ENCODE measurements at regions not wholly inside any gene's neighbourhood (a gene's known extent, or its start where the extent isn't known, plus 50 kb on each side); places are given as distances from the start of the nearest gene placed in this dataset.
"Not testable (repeated sequence)": the region's sequence is repeated elsewhere in the genome, so short reads cannot be mapped to it uniquely, and the experiment has no call there.

GRCh38 chr15:24269166-24269571, 406.4 kb upstream of the NPAP1 start:
- H4K20me1 ChIP-seq = no peaks in the 10 kb centered on the region
- no peak for TF ChIP-seq Cebpa-rat (IDR thresholded peaks at IDR 0.05)
- no peak overlapping the region for H3K4me3 ChIP-seq
- H3K9ac ChIP-seq = no peak overlapping the region
- H3K36me3 ChIP-seq = no peaks in the 10 kb centered on the region
- H3K9me3 ChIP-seq (replicated peaks in 1 of 11) = no peaks in the 10 kb centered on the region
- no peaks in the 10 kb centered on the region for H3K4me1 ChIP-seq
- no peak overlapping the region for H3K27ac ChIP-seq
- H3K4me2 ChIP-seq = no peak overlapping the region
- no peaks in the 10 kb centered on the region for H3K27me3 ChIP-seq

- TF ChIP-seq Cebpa-rat (IDR thresholded peaks at IDR 0.05) = no peak
- Histone ChIP-seq H3K4me3 (no peak overlapping the region), H3K27me3 (no peaks in the 10 kb centered on the region), H3K9me3 (replicated peaks in 1 of 11) (no peaks in the 10 kb centered on the region), H4K20me1 (no peaks in the 10 kb centered on the region), H3K36me3 (no peaks in the 10 kb centered on the region), H3K4me2 (no peak overlapping the region), H3K4me1 (no peaks in the 10 kb centered on the region), H3K9ac (no peak overlapping the region), H3K27ac (no peak overlapping the region)
Measured at GRCh38 chr15:24269923-24270322, 405.7 kb upstream of the NPAP1 start.

GRCh38 chr15:24271496-24272244, 403.9 kb upstream of the NPAP1 start:
- H3K9ac ChIP-seq; H3K36me3 ChIP-seq; H3K4me1 ChIP-seq; H3K27me3 ChIP-seq; H3K4me3 ChIP-seq; H3K9me3 ChIP-seq (replicated peaks in 1 of 11); H3K4me2 ChIP-seq; H4K20me1 ChIP-seq; H3K27ac ChIP-seq: not testable (repeated sequence)

GRCh38 chr15:24292837-24293236, 382.7 kb upstream of the NPAP1 start:
- no peaks in the 10 kb centered on the region for H3K4me1 ChIP-seq
- no peak for TF ChIP-seq Cebpa-rat (IDR thresholded peaks at IDR 0.05)
- H3K27ac ChIP-seq = no peak overlapping the region

GRCh38 chr15:24300804-24301368, 374.7 kb upstream of the NPAP1 start:
- not testable (repeated sequence) for H3K27me3 ChIP-seq; H3K4me1 ChIP-seq; H3K9ac ChIP-seq; H3K4me2 ChIP-seq; H3K27ac ChIP-seq; H3K9me3 ChIP-seq (replicated peaks in 1 of 11); H3K36me3 ChIP-seq; H4K20me1 ChIP-seq; H3K4me3 ChIP-seq

More at GRCh38 chr15:24292837-24293236, 382.7 kb upstream of the NPAP1 start:
- no peak overlapping the region for H3K4me2 ChIP-seq
- no peak overlapping the region for H3K9ac ChIP-seq
- no peak overlapping the region for H3K4me3 ChIP-seq
- H3K36me3 ChIP-seq = no peaks in the 10 kb centered on the region
- H3K27me3 ChIP-seq = no peaks in the 10 kb centered on the region
- no peaks in the 10 kb centered on the region for H3K9me3 ChIP-seq (replicated peaks in 1 of 11)
- H4K20me1 ChIP-seq = no peaks in the 10 kb centered on the region

GRCh38 chr15:24301999-24302398, 373.6 kb upstream of the NPAP1 start:
- not testable (repeated sequence) for H3K4me3 ChIP-seq; H3K27ac ChIP-seq; H3K4me2 ChIP-seq; H3K9ac ChIP-seq; H3K4me1 ChIP-seq; H3K27me3 ChIP-seq; H3K36me3 ChIP-seq; H3K9me3 ChIP-seq (replicated peaks in 1 of 11); H4K20me1 ChIP-seq

GRCh38 chr15:24304747-24305146, 370.8 kb upstream of the NPAP1 start:
- H3K9me3 ChIP-seq (replicated peaks in 1 of 11); H3K4me2 ChIP-seq; H4K20me1 ChIP-seq; H3K4me1 ChIP-seq; H3K27ac ChIP-seq; H3K36me3 ChIP-seq; H3K4me3 ChIP-seq; H3K27me3 ChIP-seq; H3K9ac ChIP-seq: not testable (repeated sequence)

GRCh38 chr15:24305643-24306042, 369.9 kb upstream of the NPAP1 start:
- not testable (repeated sequence) for H3K27me3 ChIP-seq; H3K4me2 ChIP-seq; H3K4me3 ChIP-seq; H3K27ac ChIP-seq; H4K20me1 ChIP-seq; H3K9me3 ChIP-seq (replicated peaks in 1 of 11); H3K9ac ChIP-seq; H3K36me3 ChIP-seq; H3K4me1 ChIP-seq

- H3K4me3 ChIP-seq; H3K9ac ChIP-seq; H3K9me3 ChIP-seq (replicated peaks in 1 of 11); H4K20me1 ChIP-seq; H3K27ac ChIP-seq; H3K4me1 ChIP-seq; H3K36me3 ChIP-seq; H3K4me2 ChIP-seq; H3K27me3 ChIP-seq: not testable (repeated sequence)
Measured at GRCh38 chr15:24309700-24310099, 365.9 kb upstream of the NPAP1 start.

GRCh38 chr15:24311692-24312091, 363.9 kb upstream of the NPAP1 start:
- not testable (repeated sequence) for H3K27me3 ChIP-seq; H3K27ac ChIP-seq; H3K4me3 ChIP-seq; H3K4me2 ChIP-seq; H3K9me3 ChIP-seq (replicated peaks in 1 of 11); H4K20me1 ChIP-seq; H3K36me3 ChIP-seq; H3K4me1 ChIP-seq; H3K9ac ChIP-seq

GRCh38 chr15:24316326-24316725, 359.2 kb upstream of the NPAP1 start:
- not testable (repeated sequence) for H3K4me3 ChIP-seq; H3K4me2 ChIP-seq; H3K27me3 ChIP-seq; H3K27ac ChIP-seq; H3K4me1 ChIP-seq; H3K36me3 ChIP-seq; H4K20me1 ChIP-seq; H3K9ac ChIP-seq; H3K9me3 ChIP-seq (replicated peaks in 1 of 11)
